NCI-H2107 (cell line): ENCODE measurements at regions not wholly inside any gene's neighbourhood (a gene's known extent, or its start where the extent isn't known, plus 50 kb on each side); places are given as distances from the start of the nearest gene placed in this dataset.
"Not testable (repeated sequence)": the region's sequence is repeated elsewhere in the genome, so short reads cannot be mapped to it uniquely, and the experiment has no call there.

ENCODE experiments used
- DNase-seq: peaks from one replicate; lab custom pipeline; 2025; lab: John Stamatoyannopoulos, UW

- peak; percentile 38 for DNase-seq
These were observed 51.9 kb upstream of the PTPRJ start for GRCh38 chr11:47928426-47928825.

GRCh38 chr11:47924184-47924691, 56.1 kb upstream of the PTPRJ start:
- no peak for DNase-seq

DNA sequence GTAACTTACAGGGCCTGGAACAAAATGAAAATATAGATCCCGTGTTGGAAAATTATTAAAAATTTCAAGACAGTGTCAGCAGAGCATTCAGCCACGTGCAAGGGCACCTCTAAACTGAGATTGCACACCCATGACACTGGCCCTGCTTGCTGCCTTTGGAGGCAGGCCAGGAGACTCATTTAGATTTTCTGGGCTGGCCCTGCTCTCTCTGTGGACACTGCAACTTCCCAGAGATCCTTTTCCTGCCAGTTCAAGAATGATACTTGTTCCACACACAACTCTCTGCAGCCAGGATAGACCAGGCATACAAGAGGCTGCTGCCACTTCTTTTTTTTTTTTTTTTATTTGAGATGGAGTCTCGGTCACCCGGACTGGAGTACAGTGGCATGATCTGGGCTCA, 56.7 kb upstream of the PTPRJ start:
- no peak for DNase-seq

GRCh38 chr11:47921080-47921555, 59.2 kb upstream of the PTPRJ start:
- DNase-seq: not testable (repeated sequence)

DNA sequence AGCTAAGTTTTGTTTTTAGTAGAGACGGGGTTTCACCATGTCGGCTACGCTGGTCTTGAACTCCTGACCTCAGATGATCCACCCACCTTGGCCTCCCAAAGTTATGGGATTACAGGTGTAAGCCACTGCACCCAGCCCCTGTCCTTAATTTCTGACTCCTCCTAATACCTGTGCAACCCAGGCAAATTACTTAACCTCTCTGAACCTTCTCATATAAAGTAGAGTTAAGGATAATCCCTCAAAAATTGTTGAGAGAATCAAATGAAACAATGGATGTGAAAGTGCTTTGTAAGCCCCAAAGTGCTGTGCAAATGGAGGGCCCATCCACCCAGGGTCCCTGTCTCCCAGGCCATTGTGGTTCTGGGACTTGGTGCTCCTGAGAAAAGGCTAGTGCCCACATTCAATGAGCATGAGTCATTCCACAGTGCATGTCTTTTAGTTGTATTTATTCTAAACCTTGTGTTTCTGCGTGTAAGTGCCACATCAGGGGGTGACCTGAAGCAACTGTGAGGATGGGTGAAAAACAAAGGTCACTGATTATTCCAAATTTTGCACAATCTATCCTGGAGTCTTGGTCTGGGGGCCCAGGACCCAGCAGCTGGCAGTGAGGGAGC, 61.4 kb upstream of the PTPRJ start:
- DNase-seq: no peak

- no peak for DNase-seq
These were observed 62.0 kb upstream of the PTPRJ start for GRCh38 chr11:47918370-47918690.

DNA sequence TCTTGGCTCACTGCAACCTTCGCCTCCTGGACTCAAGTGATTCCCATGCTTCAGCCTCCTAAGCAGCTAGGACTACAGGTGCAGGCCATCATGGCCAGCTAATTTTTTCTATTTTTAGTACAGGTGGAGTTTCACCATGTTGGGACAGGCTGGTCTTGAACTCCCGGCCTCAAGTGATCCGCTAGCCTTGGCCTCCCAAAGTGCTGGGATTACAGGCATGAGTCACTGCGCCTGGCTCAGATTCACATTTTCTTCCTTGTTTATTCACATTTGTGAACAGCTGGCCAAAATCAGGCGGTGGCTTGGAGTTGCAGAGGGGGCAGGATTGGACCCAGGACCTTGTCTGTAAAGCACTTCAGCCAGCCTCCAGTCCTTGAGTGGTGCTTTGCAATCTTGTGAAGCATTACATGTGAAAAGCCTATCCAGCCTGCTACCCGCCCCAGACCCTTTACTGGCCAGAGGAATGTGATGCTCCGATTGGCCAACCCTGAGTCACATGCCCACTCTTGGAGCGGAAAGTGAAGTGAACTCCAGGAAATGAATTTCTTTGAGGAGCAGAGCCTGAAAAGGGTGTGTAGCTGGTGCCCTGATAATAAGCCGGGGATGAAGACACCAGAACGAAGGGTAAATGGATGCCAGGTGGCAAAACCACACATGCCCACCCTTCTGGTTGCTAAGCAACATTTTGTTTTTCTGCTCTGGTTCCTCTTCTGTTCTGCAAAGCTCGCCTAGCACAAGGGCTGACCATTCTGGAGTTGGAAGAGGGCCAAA, 62.6 kb upstream of the PTPRJ start:
- peak; percentile 98 for DNase-seq

DNA sequence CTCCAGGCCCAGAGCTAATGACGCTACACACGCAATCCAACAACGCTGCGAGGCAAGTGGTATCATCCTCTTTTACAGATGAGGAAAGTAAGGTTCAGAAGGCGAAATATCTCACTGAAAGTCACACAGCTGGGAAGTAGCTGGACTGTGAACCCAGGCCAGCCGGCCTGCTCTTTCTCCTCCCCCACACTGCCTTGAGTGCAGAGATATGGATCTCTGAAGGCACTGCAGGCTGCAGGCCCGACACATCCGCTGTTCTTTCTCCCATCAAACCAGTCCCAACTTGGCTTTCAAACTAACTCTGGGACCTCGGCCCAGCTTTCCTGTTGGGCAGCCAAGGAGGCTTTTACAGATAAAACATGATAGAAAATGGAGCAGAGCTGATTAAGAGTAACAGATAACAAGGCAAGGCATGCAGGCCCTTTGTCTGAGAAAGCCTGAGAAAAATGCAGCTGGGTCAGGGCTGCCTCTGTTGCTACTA, 64.0 kb upstream of the PTPRJ start:
- DNase-seq: no peak

GRCh38 chr11:47915783-47916182, 64.6 kb upstream of the PTPRJ start:
- no peak for DNase-seq

- no peak for DNase-seq
These were observed 65.0 kb upstream of the PTPRJ start for GRCh38 chr11:47915374-47915773.

- no peak for DNase-seq
These were observed 65.6 kb upstream of the PTPRJ start for GRCh38 chr11:47914743-47915142.

DNA sequence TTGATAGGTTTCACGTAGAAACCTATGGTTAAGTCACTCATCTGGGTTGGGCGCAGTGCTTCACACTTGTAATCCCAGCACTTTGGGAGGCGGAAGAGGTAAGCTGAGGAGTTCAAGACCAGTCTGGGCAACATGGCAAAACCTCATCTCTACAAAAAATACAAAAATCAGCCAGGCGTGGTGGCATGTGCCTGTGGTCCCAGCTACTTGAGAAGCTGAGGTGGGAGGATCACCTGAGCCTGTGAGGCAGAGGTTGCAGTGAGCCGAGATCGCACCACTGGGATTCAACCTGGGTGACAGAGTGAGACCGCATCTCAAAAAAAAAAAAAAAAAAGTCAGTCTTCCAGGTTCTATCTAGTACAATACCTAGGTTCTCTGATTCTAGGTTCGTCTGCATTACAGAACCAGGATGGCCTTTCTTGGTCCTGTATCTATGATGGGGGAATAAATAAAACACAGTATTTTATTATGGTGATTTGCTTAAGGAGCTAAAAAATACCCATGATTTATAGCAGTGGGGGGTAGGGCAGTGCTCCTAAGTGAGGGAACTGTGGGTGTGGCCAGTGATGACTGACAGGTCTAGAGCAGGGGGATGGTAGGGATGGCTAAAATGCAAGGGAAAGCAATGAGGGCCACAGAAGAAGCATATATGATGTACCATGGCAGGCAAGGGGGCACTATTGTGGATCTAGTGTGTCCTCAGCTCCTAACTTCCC, 65.5 kb upstream of the NUP160 start:
- DNase-seq: no peak

- no peak for DNase-seq
These were observed 64.8 kb upstream of the NUP160 start for GRCh38 chr11:47912843-47913437.

DNA sequence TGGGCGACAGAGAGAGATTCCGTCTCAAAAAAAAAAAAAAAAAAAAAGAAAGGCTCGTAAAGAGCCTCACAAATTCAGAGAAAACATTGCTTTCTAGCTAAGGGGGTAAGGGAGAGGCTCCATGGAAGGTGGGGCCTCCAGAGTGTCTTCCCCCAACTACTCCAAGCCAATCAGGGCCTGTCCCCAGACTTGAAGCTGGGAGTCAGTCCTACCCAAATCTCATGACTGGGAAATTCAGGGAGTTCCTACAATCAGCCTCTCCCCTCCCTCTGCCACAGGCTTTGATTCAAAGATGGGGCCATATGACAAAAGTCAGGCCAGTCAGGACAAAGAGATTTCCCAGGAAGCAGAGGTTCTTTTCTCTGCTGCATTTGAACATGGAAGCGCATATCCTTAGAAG, 63.0 kb upstream of the NUP160 start:
- DNase-seq: no peak

GRCh38 chr11:47908198-47908597, 60.0 kb upstream of the NUP160 start:
- DNase-seq: no peak

DNA sequence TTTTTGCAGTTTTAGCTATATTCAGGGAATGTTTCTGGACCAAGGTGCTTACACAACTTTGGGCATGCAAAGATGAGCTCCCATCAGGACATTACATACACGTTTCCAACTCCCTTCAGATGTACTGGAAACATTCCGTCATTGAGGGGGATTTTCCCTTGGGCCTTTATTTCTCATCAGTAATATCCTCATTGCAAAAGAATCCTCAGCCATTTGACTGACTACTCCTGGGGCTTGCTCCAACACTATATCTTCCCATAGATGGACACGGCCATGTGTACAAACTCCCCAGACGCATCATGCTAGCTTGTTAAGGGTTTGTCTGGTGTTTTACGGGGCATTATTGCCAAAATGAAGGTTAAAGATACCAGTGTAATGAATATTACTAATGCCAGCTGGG, 59.3 kb upstream of the NUP160 start:
- no peak for DNase-seq

DNA sequence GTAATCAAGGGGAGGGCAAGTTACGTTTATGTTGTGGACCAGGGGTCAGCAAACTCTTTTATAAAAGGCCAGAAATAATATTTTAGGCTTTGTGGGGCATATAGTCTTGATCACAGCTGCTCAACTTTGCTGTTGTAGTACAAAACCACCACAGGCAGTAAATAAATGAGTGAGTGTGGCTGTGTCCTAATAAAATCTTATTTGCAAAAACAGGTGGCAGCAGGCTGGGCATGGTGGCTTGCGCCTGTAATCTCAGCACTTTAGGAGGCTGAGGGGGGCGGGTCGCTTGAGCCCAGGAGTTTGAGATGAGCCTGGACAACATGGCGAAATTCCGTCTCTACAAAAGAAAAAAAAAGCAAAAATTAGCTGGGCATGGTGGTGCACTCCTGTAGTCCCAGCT, 57.9 kb upstream of the NUP160 start:
- no peak for DNase-seq

DNA sequence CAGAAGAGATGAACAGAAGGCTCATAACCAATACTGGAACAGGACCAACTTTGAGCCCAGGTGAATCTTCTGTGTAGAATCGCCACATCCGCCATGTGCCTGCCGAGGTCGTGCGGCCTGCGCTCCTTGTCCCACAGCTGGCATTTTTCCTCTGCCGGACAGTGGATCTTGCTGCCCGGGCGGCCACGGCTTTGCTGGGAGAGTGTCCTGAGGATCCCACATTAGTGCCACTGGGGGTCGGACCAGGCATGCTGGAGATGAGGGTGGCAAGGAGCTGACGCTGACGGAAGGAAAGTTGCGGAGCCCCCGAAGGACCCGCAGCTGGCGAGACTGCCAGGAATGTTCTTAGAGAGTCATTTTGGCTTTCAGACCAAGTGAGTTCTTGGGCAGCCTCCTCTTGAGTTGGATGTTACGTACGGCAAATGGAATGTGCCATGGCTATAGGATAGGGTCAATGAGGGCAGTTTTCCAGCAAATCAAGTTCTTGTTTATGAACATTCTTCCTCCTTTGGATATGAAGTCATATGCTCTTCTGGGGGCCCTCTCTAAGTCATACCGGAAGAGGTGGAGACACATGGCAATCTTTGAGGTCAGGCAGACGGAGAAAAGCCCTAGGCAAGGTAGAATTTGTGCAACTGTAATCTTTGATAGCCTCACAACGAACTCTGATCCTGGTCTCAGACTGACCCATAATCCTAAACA, 57.4 kb upstream of the NUP160 start:
- DNase-seq: no peak

DNA sequence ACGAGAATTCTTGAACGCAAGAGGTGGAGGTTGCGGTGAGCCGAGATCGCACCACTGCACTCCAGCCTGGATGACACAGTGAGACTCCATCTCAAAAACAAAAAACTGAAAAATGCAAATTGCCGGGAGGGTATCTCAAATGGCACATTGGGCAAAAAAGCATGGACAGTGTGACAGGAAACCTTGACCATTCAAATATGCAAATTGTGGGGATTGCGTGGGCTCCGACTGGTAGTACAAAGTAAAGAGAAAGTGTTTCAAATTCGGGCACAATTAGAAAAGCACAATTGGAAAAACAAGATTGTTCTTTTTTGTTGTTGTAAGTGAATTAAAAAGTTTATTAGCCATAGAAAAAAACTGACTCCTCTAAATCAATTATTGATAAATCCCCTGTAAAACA, 56.7 kb upstream of the NUP160 start:
- no peak for DNase-seq

- no peak for DNase-seq
These were observed 55.9 kb upstream of the NUP160 start for GRCh38 chr11:47904048-47904447.

DNA sequence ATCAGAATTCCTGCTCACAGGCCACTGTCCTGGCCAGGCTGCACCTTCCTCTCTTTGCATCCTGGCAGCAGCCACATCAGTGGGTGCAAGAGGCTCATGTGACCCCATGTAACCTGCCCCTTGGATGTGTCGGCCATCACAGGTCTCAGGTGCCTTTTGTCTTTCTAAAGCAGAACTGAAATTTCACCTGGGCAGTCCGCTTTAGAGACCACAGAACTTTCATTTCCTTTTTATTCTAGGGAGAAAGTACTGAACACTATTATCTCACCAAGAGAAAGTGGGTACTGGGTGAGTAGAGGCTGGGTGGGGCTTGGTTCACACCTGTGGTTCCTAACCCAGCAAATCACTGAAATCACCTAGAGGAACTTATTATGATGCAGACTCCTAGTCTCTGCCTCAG, 51.7 kb upstream of the NUP160 start:
- DNase-seq: no peak
